ENCODE measurements at regions not wholly inside any gene's neighbourhood (a gene's known extent, or its start where the extent isn't known, plus 50 kb on each side); places are given as distances from the start of the nearest gene placed in this dataset.

GRCh38 chr6:130775411-130776012, 51.7 kb upstream of the SMLR1 start:
- no peak for TF ChIP-seq CTCF (conservative IDR thresholded peaks at IDR 0.05 in 1 of 2, IDR thresholded peaks at IDR 0.05 in 1 of 2; ENCODE audit: low read depth in 1 of 2, low read length in 2 of 2)
- no peak for TF ChIP-seq EZH2 (IDR thresholded peaks at IDR 0.05; ENCODE audit: low read length, missing control alignments)
